Endothelial cell of umbilical vein (primary cell): ENCODE measurements at regions not wholly inside any gene's neighbourhood (a gene's known extent, or its start where the extent isn't known, plus 50 kb on each side); places are given as distances from the start of the nearest gene placed in this dataset.

Experiments
- BruUV-seq: library from RNA; stranded (reverse); fragments of 400-500 nt; replicated peaks from 2 replicates; lab custom pipeline; 2021; lab: Mats Ljungman, UMichigan
- CTCF ChIA-PET: fragments of 300-600, 350-600 bp; sonication (Branson Sonifier 250); formaldehyde crosslinking; loops from one replicate; lab custom pipeline; 2021; ENCODE audit warnings: antibody characterized with exemption, inconsistent platforms; lab: Charles Lee
- POLR2A ChIA-PET: fragments of 300-600, 350-600 bp; sonication (Branson Sonifier 250); formaldehyde crosslinking; loops from one replicate; lab custom pipeline; 2021; ENCODE audit warnings: antibody characterized with exemption, inconsistent platforms; lab: Charles Lee
- DNase-seq: peaks from one replicate; pipeline ENCODE4 v3.0.0-alpha.2; 2011; ENCODE audit warnings: low read depth, low spot score
- FAIRE-seq: peaks from 2 replicates; lab custom pipeline; 2011; peaks lifted over from hg19 to GRCh38; lab: Jason Lieb, UNC
- H2AFZ ChIP-seq: 2 replicates; pipeline ENCODE4 v1.6.0; 2012; ENCODE audit warnings: low read depth, low read length, control low read depth, inconsistent platforms
- H3K27ac ChIP-seq: 2 replicates; pipeline ENCODE4 v1.5.1; 2011; ENCODE audit warnings: low read depth, mild to moderate bottlenecking, control low read depth, low read length, moderate library complexity; ENCODE audit not compliant: insufficient read depth
- H3K27me3 ChIP-seq, 2 experiments: 2 replicates each; pipeline versions ENCODE4 v1.6.0 to v1.6.1; 2011; ENCODE audit warnings: low read length in 2 of 2, mixed read lengths in 1 of 2; ENCODE audit not compliant: control insufficient read depth in 2 of 2, insufficient read depth in 2 of 2
- H3K36me3 ChIP-seq, 2 experiments: 2 replicates in 1 of 2; 3 replicates in 1 of 2; pipeline ENCODE4 v1.5.1; 2011; ENCODE audit warnings: low read length in 2 of 2, mild to moderate bottlenecking in 1 of 2, moderate library complexity in 1 of 2; ENCODE audit not compliant: control insufficient read depth in 2 of 2, insufficient read depth in 2 of 2; ENCODE audit errors: extremely low read depth in 1 of 2
- H3K4me1 ChIP-seq: 3 replicates; pipeline ENCODE4 v1.5.1; 2011; ENCODE audit warnings: mild to moderate bottlenecking, low read length; ENCODE audit not compliant: control insufficient read depth, insufficient read depth; ENCODE audit errors: extremely low read depth
- H3K4me2 ChIP-seq: 2 replicates; pipeline ENCODE4 v1.6.1; 2011; ENCODE audit warnings: low read length, control low read depth, mixed read lengths; ENCODE audit not compliant: insufficient read depth
- H3K4me3 ChIP-seq, 3 experiments: fragments of 200-600 bp in 1 of 3; sonication (generic), shearing (Covaris generic) in 1 of 3; replicated peaks in 1 of 3; 2 replicates each; pipeline ENCODE4 v1.5.1; 2011 to 2016; ENCODE audit warnings: control low read depth in 3 of 3, low read length in 3 of 3, mild to moderate bottlenecking in 2 of 3, inconsistent platforms in 1 of 3, low read depth in 1 of 3, moderate library complexity in 1 of 3; ENCODE audit not compliant: insufficient read depth in 1 of 3
- H3K79me2 ChIP-seq: 2 replicates; pipeline ENCODE4 v1.6.0; 2012; ENCODE audit warnings: low read length, inconsistent platforms; ENCODE audit not compliant: control insufficient read depth, insufficient read depth
- H3K9ac ChIP-seq: replicated peaks from 2 replicates; pipeline ENCODE3; 2011; ENCODE audit warnings: low read length, control low read depth; ENCODE audit not compliant: insufficient read depth; ENCODE audit errors: extremely low read depth
- H3K9me1 ChIP-seq: replicated peaks from 3 replicates; pipeline ENCODE4 v1.6.0; 2011; ENCODE audit warnings: mild to moderate bottlenecking, low read length; ENCODE audit not compliant: control insufficient read depth, insufficient read depth; ENCODE audit errors: extremely low read depth
- H3K9me3 ChIP-seq: replicated peaks from 2 replicates; pipeline ENCODE4 v1.5.1; 2012; ENCODE audit warnings: low read length, inconsistent platforms; ENCODE audit not compliant: control insufficient read depth, insufficient read depth
- H4K20me1 ChIP-seq: replicated peaks from 2 replicates; pipeline ENCODE3; 2011; ENCODE audit warnings: mild to moderate bottlenecking, low read length; ENCODE audit not compliant: control insufficient read depth, insufficient read depth; ENCODE audit errors: extremely low read depth
- CTCF ChIP-seq, 2 donors: IDR thresholded peaks; 1 replicate in 1 of 2; 2 replicates in 1 of 2; pipeline ENCODE4 v1.5.1; 2011; ENCODE audit warnings: low read length in 2 of 2, mild to moderate bottlenecking in 2 of 2, moderate library complexity in 2 of 2, control low read depth in 1 of 2, inconsistent platforms in 1 of 2, low read depth in 1 of 2; ENCODE audit not compliant: insufficient read depth in 1 of 2; ENCODE audit errors: extremely low read depth in 1 of 2
- FOS ChIP-seq: IDR thresholded peaks from 2 replicates; pipeline ENCODE4 v1.6.1; 2011; ENCODE audit warnings: mild to moderate bottlenecking, low read length, moderate library complexity, borderline replicate concordance; ENCODE audit not compliant: insufficient read depth
- GATA2 ChIP-seq: IDR thresholded peaks from 2 replicates; pipeline ENCODE4 v1.7.0; 2011; ENCODE audit warnings: low read depth, mild to moderate bottlenecking, moderate library complexity, mixed read lengths, low read length; ENCODE audit not compliant: insufficient read length, insufficient read depth
- JUN ChIP-seq: IDR thresholded peaks from 2 replicates; pipeline ENCODE4 v1.6.1; 2011; ENCODE audit warnings: borderline replicate concordance, low read depth; ENCODE audit not compliant: insufficient read length, insufficient read depth
- MAX ChIP-seq: IDR thresholded peaks from 2 replicates; pipeline ENCODE4 v1.6.1; 2011; ENCODE audit not compliant: insufficient read depth, insufficient read length
- MYC ChIP-seq: IDR thresholded peaks from one replicate; pipeline ENCODE4 v1.6.1; 2011; ENCODE audit warnings: mild to moderate bottlenecking, low read depth, low read length
- POLR2AphosphoS5 ChIP-seq: IDR thresholded peaks from 2 replicates; pipeline ENCODE4 v1.6.1; 2012; ENCODE audit warnings: low read depth, mild to moderate bottlenecking, control low read depth, low read length, moderate library complexity; ENCODE audit not compliant: insufficient read depth
- dilution Hi-C: fragments of 300-500 bp; cut with MboI; formaldehyde crosslinking; loops from one replicate; pipeline ENCODE4 v1.15.0; 2019; ENCODE audit warnings: low sequenced_read_pairs; ENCODE audit not compliant: extremely low pct_ligation_motif_present
- intact Hi-C: fragments of 100-400 bp; cut with micrococcal nuclease; formaldehyde crosslinking; loops from one replicate; pipeline ENCODE4 v1.10.0; 2022

GRCh38 chr4:28221536-28221935 is 1360.9 kb downstream of the STIM2 start:
- H3K27ac ChIP-seq = no peak overlapping the region
- no TSS peak for BruUV-seq
- POLR2A ChIA-PET = no interaction called here
- no peak for TF ChIP-seq JUN
- no peak for TF ChIP-seq MYC
- no peak for TF ChIP-seq GATA2
- no peak for TF ChIP-seq CTCF (IDR thresholded peaks at IDR 0.05; ENCODE audit: extremely low read depth in 1 of 2, insufficient read depth in 1 of 2, low read depth in 1 of 2, low read length in 2 of 2)
- TF ChIP-seq POLR2AphosphoS5 = no peak
- TF ChIP-seq MAX = no peak
- TF ChIP-seq FOS = no peak
- H4K20me1 ChIP-seq = no peaks in the 10 kb centered on the region
- no peak overlapping the region for H3K9ac ChIP-seq
- H2AFZ ChIP-seq = no peak overlapping the region
- H3K27me3 ChIP-seq = no peaks in the 10 kb centered on the region
- dilution Hi-C loops (no loop called here), intact Hi-C loops (loop anchor here (10.0 kb wide), 1 partner anchor 383 kb away; no protein-coding TSS in a partner anchor)
- no peaks in the 10 kb centered on the region for H3K9me1 ChIP-seq
- DNase-seq = no peak
- H3K79me2 ChIP-seq = no peaks in the 10 kb centered on the region
- no peak overlapping the region for H3K4me2 ChIP-seq
- no peak for FAIRE-seq
- H3K36me3 ChIP-seq = no peaks in the 10 kb centered on the region
- H3K4me3 ChIP-seq = no peak overlapping the region
- H3K9me3 ChIP-seq = no peaks in the 10 kb centered on the region
- no peaks in the 10 kb centered on the region for H3K4me1 ChIP-seq
- CTCF ChIA-PET = interaction anchor here (0.8 kb wide), 1 partner anchor 9 kb away, joined by 4 read pairs; no protein-coding TSS in a partner anchor
